Muscle layer of colon (tissue), 2 donors: ENCODE measurements at regions not wholly inside any gene's neighbourhood (a gene's known extent, or its start where the extent isn't known, plus 50 kb on each side); places are given as distances from the start of the nearest gene placed in this dataset.

Experiments used
- H3K27ac ChIP-seq: one replicate; pipeline ENCODE4 v1.7.0; 2013; ENCODE audit warnings: low read depth, mild to moderate bottlenecking, low read length, moderate library complexity
- H3K27me3 ChIP-seq, 2 donors: one replicate each; pipeline ENCODE4 v1.7.0; 2013; ENCODE audit warnings: low read length in 2 of 2, mild to moderate bottlenecking in 2 of 2; ENCODE audit not compliant: insufficient read depth in 2 of 2, control insufficient read depth in 1 of 2
- H3K36me3 ChIP-seq: one replicate; pipeline ENCODE4 v1.7.0; 2013; ENCODE audit warnings: mild to moderate bottlenecking, low read length; ENCODE audit not compliant: insufficient read depth
- H3K4me1 ChIP-seq: one replicate; pipeline ENCODE4 v1.7.0; 2013; ENCODE audit warnings: mild to moderate bottlenecking, low read length; ENCODE audit not compliant: insufficient read depth
- H3K4me3 ChIP-seq, 2 donors: one replicate each; pipeline ENCODE4 v1.7.0; 2013; ENCODE audit warnings: low read length in 2 of 2, low read depth in 1 of 2, mild to moderate bottlenecking in 1 of 2, moderate library complexity in 1 of 2
- H3K9ac ChIP-seq: one replicate; pipeline ENCODE4 v1.7.0; 2013; ENCODE audit warnings: low read length
- H3K9me3 ChIP-seq: one replicate; pipeline ENCODE4 v1.7.0; 2013; ENCODE audit warnings: mild to moderate bottlenecking, low read length
- donor health status: abdominal sarcoma.
- donor health status: Adenocarcinoma of cecum.

GRCh38 chr18:41144441-41144840, 810.6 kb upstream of the PIK3C3 start:
- H3K27me3 ChIP-seq = no peaks in the 10 kb centered on the region
- no peaks in the 10 kb centered on the region for H3K4me1 ChIP-seq
- no peak overlapping the region for H3K9ac ChIP-seq
- no peak overlapping the region for H3K27ac ChIP-seq
- no peaks in the 10 kb centered on the region for H3K9me3 ChIP-seq
- H3K36me3 ChIP-seq = no peaks in the 10 kb centered on the region
- no peak overlapping the region for H3K4me3 ChIP-seq

GRCh38 chr18:41140506-41140905, 814.5 kb upstream of the PIK3C3 start:
- Histone ChIP-seq H3K27me3 (no peaks in the 10 kb centered on the region), H3K9ac (no peak overlapping the region), H3K27ac (no peak overlapping the region), H3K36me3 (no peaks in the 10 kb centered on the region), H3K4me1 (no peaks in the 10 kb centered on the region), H3K9me3 (no peaks in the 10 kb centered on the region), H3K4me3 (no peak overlapping the region)

- Histone ChIP-seq H3K4me1 (no peaks in the 10 kb centered on the region), H3K9me3 (no peaks in the 10 kb centered on the region), H3K27ac (no peak overlapping the region), H3K4me3 (no peak overlapping the region), H3K27me3 (no peaks in the 10 kb centered on the region), H3K36me3 (no peaks in the 10 kb centered on the region), H3K9ac (no peak overlapping the region)
These were observed 819.9 kb upstream of the PIK3C3 start for GRCh38 chr18:41135146-41135545.

- H3K9me3 ChIP-seq = no peaks in the 10 kb centered on the region
- H3K4me1 ChIP-seq = no peaks in the 10 kb centered on the region
- H3K36me3 ChIP-seq = no peaks in the 10 kb centered on the region
- H3K27me3 ChIP-seq = no peaks in the 10 kb centered on the region
- no peak overlapping the region for H3K4me3 ChIP-seq
- no peak overlapping the region for H3K9ac ChIP-seq
- no peak overlapping the region for H3K27ac ChIP-seq
These were observed 820.6 kb upstream of the PIK3C3 start for GRCh38 chr18:41134426-41134825.

- Histone ChIP-seq H3K27me3 (no peaks in the 10 kb centered on the region), H3K36me3 (no peaks in the 10 kb centered on the region), H3K9me3 (no peaks in the 10 kb centered on the region), H3K27ac (no peak overlapping the region), H3K9ac (no peak overlapping the region), H3K4me3 (no peak overlapping the region), H3K4me1 (no peaks in the 10 kb centered on the region)
These were observed 824.0 kb upstream of the PIK3C3 start for GRCh38 chr18:41131050-41131449.

GRCh38 chr18:41128545-41128944, 826.5 kb upstream of the PIK3C3 start:
- H3K27me3 ChIP-seq = no peaks in the 10 kb centered on the region
- H3K9me3 ChIP-seq = no peaks in the 10 kb centered on the region
- no peak overlapping the region for H3K4me3 ChIP-seq
- H3K36me3 ChIP-seq = no peaks in the 10 kb centered on the region
- H3K9ac ChIP-seq = no peak overlapping the region
- no peak overlapping the region for H3K27ac ChIP-seq
- no peaks in the 10 kb centered on the region for H3K4me1 ChIP-seq

GRCh38 chr18:41128126-41128525, 826.9 kb upstream of the PIK3C3 start:
- Histone ChIP-seq H3K4me3 (no peak overlapping the region), H3K36me3 (no peaks in the 10 kb centered on the region), H3K9ac (no peak overlapping the region), H3K4me1 (no peaks in the 10 kb centered on the region), H3K27ac (no peak overlapping the region), H3K27me3 (no peaks in the 10 kb centered on the region), H3K9me3 (no peaks in the 10 kb centered on the region)

- Histone ChIP-seq H3K9ac (no peak overlapping the region), H3K27ac (no peak overlapping the region), H3K4me1 (no peaks in the 10 kb centered on the region), H3K27me3 (no peaks in the 10 kb centered on the region), H3K36me3 (no peaks in the 10 kb centered on the region), H3K9me3 (no peaks in the 10 kb centered on the region), H3K4me3 (no peak overlapping the region)
These were observed 828.3 kb upstream of the PIK3C3 start for GRCh38 chr18:41126541-41127235.

GRCh38 chr18:41121116-41121826, 833.8 kb upstream of the PIK3C3 start:
- H3K27ac ChIP-seq = no peak overlapping the region
- H3K4me3 ChIP-seq = no peak overlapping the region
- H3K9ac ChIP-seq = no peak overlapping the region
- H3K9me3 ChIP-seq = no peaks in the 10 kb centered on the region
- H3K27me3 ChIP-seq = no peaks in the 10 kb centered on the region
- no peaks in the 10 kb centered on the region for H3K4me1 ChIP-seq
- no peaks in the 10 kb centered on the region for H3K36me3 ChIP-seq

- H3K4me3 ChIP-seq = no peak overlapping the region
- no peak overlapping the region for H3K9ac ChIP-seq
- no peaks in the 10 kb centered on the region for H3K36me3 ChIP-seq
- H3K4me1 ChIP-seq = no peaks in the 10 kb centered on the region
- H3K27me3 ChIP-seq = no peaks in the 10 kb centered on the region
- no peaks in the 10 kb centered on the region for H3K9me3 ChIP-seq
- no peak overlapping the region for H3K27ac ChIP-seq
These were observed 836.0 kb upstream of the PIK3C3 start for GRCh38 chr18:41119031-41119430.

- H3K36me3 ChIP-seq = no peaks in the 10 kb centered on the region
- no peaks in the 10 kb centered on the region for H3K9me3 ChIP-seq
- H3K27ac ChIP-seq = no peak overlapping the region
- H3K4me1 ChIP-seq = no peaks in the 10 kb centered on the region
- no peak overlapping the region for H3K4me3 ChIP-seq
- no peak overlapping the region for H3K9ac ChIP-seq
- no peaks in the 10 kb centered on the region for H3K27me3 ChIP-seq
These were observed 841.0 kb upstream of the PIK3C3 start for GRCh38 chr18:41113885-41114482.
